ENCODE measurements at regions not wholly inside any gene's neighbourhood (a gene's known extent, or its start where the extent isn't known, plus 50 kb on each side); places are given as distances from the start of the nearest gene placed in this dataset.
"Not testable (repeated sequence)": the region's sequence is repeated elsewhere in the genome, so short reads cannot be mapped to it uniquely, and the experiment has no call there.

GRCh38 chr3:66933233-66933632, 64.9 kb upstream of the KBTBD8 start:
- Mint-ChIP-seq H3K27ac (no peak overlapping the region), H3K36me3 (ENCODE audit: low read depth) (no peaks in the 10 kb centered on the region), H3K9me3 (no peaks in the 10 kb centered on the region), H3K4me1 (no peaks in the 10 kb centered on the region), H3K4me3 (no peak overlapping the region), H3K27me3 (peaks cover 9% of the 10 kb centered on the region)
- ATAC-seq (no peak), DNase-seq (no peak)

- no peak overlapping the region for H3K4me3 Mint-ChIP-seq
- ATAC-seq, result no peak
- H3K27me3 Mint-ChIP-seq, result peaks cover 12% of the 10 kb centered on the region
- no peak overlapping the region for H3K27ac Mint-ChIP-seq
- H3K9me3 Mint-ChIP-seq, result no peaks in the 10 kb centered on the region
- no peak for DNase-seq
- no peaks in the 10 kb centered on the region for H3K4me1 Mint-ChIP-seq
- no peaks in the 10 kb centered on the region for H3K36me3 Mint-ChIP-seq (ENCODE audit: low read depth)
Observed at GRCh38 chr3:66934041-66934440, 64.1 kb upstream of the KBTBD8 start.

- no peak for DNase-seq
- H3K27ac Mint-ChIP-seq, result no peak overlapping the region
- ATAC-seq, result no peak
- no peaks in the 10 kb centered on the region for H3K9me3 Mint-ChIP-seq
- no peak overlapping the region for H3K4me3 Mint-ChIP-seq
- H3K27me3 Mint-ChIP-seq, result peaks cover 12% of the 10 kb centered on the region
- no peaks in the 10 kb centered on the region for H3K4me1 Mint-ChIP-seq
- H3K36me3 Mint-ChIP-seq (ENCODE audit: low read depth), result no peaks in the 10 kb centered on the region
Observed at GRCh38 chr3:66934725-66935124, 63.4 kb upstream of the KBTBD8 start.

- H3K27me3 Mint-ChIP-seq, result peaks cover 23% of the 10 kb centered on the region
- DNase-seq; H3K4me3 Mint-ChIP-seq; H3K27ac Mint-ChIP-seq; ATAC-seq; H3K36me3 Mint-ChIP-seq (ENCODE audit: low read depth); H3K9me3 Mint-ChIP-seq; H3K4me1 Mint-ChIP-seq: not testable (repeated sequence)
Observed at GRCh38 chr3:66937041-66937440, 61.1 kb upstream of the KBTBD8 start.

- peak; percentile 10 for DNase-seq
- peak; percentile 57 for ATAC-seq
- Mint-ChIP-seq H3K36me3 (ENCODE audit: low read depth) (no peaks in the 10 kb centered on the region), H3K27me3 (peaks cover 23% of the 10 kb centered on the region), H3K27ac (no peak overlapping the region), H3K4me3 (no peak overlapping the region), H3K9me3 (peaks cover 4% of the 10 kb centered on the region), H3K4me1 (no peaks in the 10 kb centered on the region)
Observed at GRCh38 chr3:66938338-66938963, 59.7 kb upstream of the KBTBD8 start.

- Mint-ChIP-seq H3K36me3 (ENCODE audit: low read depth) (no peaks in the 10 kb centered on the region), H3K4me1 (no peaks in the 10 kb centered on the region), H3K9me3 (peaks cover 7% of the 10 kb centered on the region), H3K27me3 (peaks cover 6% of the 10 kb centered on the region), H3K27ac (no peak overlapping the region), H3K4me3 (no peak overlapping the region)
- ATAC-seq, result no peak
- DNase-seq, result no peak
Observed at GRCh38 chr3:66948041-66948440, 50.1 kb upstream of the KBTBD8 start.
